ENCODE measurements at regions not wholly inside any gene's neighbourhood (a gene's known extent, or its start where the extent isn't known, plus 50 kb on each side); places are given as distances from the start of the nearest gene placed in this dataset.
A peak's percentile ranks its signal among the peaks of the same experiment; 100 is the strongest.

- POLR2A ChIA-PET, result no interaction called here
- Histone ChIP-seq H2AFZ (ENCODE audit: low read depth) (peak overlapping the region; percentile 79), H4K20me1 (ENCODE audit: insufficient read depth) (no peaks in the 10 kb centered on the region), H3K36me3 (replicated peaks in 1 of 2; ENCODE audit: control insufficient read depth in 1 of 2, insufficient read depth in 2 of 2, low read length in 1 of 2) (no peaks in the 10 kb centered on the region), H3F3A (replicated peaks; ENCODE audit: insufficient read depth) (peaks cover 45% of the 10 kb centered on the region), H3K9me2 (no peaks in the 10 kb centered on the region), H3K9me3 (no peaks in the 10 kb centered on the region), H3K4me3 (ENCODE audit: low read depth in 2 of 2, low read length in 1 of 2) (no peak overlapping the region), H3K79me2 (ENCODE audit: insufficient read depth) (no peaks in the 10 kb centered on the region), H3K27ac (ENCODE audit: low read depth in 2 of 2, low read length in 1 of 2) (peak overlapping the region in 1 of 2 experiments; percentile 98; a peak in 2 of 4 replicates), H3K4me2 (0 out of 2 replicates have a peak overlapping the region, but pooled peaks have one; percentile 18), H3K4me1 (ENCODE audit: control insufficient read depth in 1 of 2, insufficient read depth in 2 of 2, low read depth in 1 of 2, low read length in 1 of 2) (peaks cover 0 to 36% of the 10 kb centered on the region in 2 experiments), H3K9ac (peak overlapping the region; percentile 16; the same call in 1 of the 2 replicates), H3K27me3 (ENCODE audit: insufficient read depth) (no peaks in the 10 kb centered on the region)
- TF ChIP-seq YY1 (IDR thresholded peaks at IDR 0.05; ENCODE audit: low read depth) (peak; percentile 68; the same call in 1 of the 2 replicates), MAX (IDR thresholded peaks at IDR 0.05; ENCODE audit: low read depth) (peak; percentile 60), PBX3 (IDR thresholded peaks at IDR 0.05) (peak; percentile 37; the same call in 1 of the 2 replicates), TCF12 (IDR thresholded peaks at IDR 0.05) (no peak; the same call in 1 of the 2 replicates)
- TF ChIP-seq, protein P1, sequence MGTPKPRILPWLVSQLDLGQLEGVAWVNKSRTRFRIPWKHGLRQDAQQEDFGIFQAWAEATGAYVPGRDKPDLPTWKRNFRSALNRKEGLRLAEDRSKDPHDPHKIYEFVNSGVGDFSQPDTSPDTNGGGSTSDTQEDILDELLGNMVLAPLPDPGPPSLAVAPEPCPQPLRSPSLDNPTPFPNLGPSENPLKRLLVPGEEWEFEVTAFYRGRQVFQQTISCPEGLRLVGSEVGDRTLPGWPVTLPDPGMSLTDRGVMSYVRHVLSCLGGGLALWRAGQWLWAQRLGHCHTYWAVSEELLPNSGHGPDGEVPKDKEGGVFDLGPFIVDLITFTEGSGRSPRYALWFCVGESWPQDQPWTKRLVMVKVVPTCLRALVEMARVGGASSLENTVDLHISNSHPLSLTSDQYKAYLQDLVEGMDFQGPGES (IDR thresholded peaks at IDR 0.05; ENCODE audit: low read depth, low read length), result no peak
- CTCF ChIA-PET, result no interaction called here
- DNase-seq, result no peak
- WGBS (ENCODE audit: low lambda C conversion rate), result 56% methylated on average over 4 of the region's 5 CpGs
Observed at GRCh38 chr2:172285010-172285621, 142.3 kb upstream of the ITGA6 start.

- Histone ChIP-seq H3K4me2 (no peak overlapping the region), H3F3A (replicated peaks; ENCODE audit: insufficient read depth) (peaks cover 42% of the 10 kb centered on the region), H3K9ac (no peak overlapping the region), H4K20me1 (ENCODE audit: insufficient read depth) (no peaks in the 10 kb centered on the region), H3K9me3 (no peaks in the 10 kb centered on the region), H2AFZ (ENCODE audit: low read depth) (peak overlapping the region; percentile 79; the same call in 1 of the 2 replicates), H3K79me2 (ENCODE audit: insufficient read depth) (no peaks in the 10 kb centered on the region), H3K4me1 (ENCODE audit: control insufficient read depth in 1 of 2, insufficient read depth in 2 of 2, low read depth in 1 of 2, low read length in 1 of 2) (peaks cover 0 to 36% of the 10 kb centered on the region in 2 experiments), H3K27me3 (ENCODE audit: insufficient read depth) (no peaks in the 10 kb centered on the region), H3K4me3 (ENCODE audit: low read depth in 2 of 2, low read length in 1 of 2) (no peak overlapping the region), H3K27ac (ENCODE audit: low read depth in 2 of 2, low read length in 1 of 2) (peak overlapping the region in 1 of 2 experiments; percentile 98; a peak in 1 of 4 replicates), H3K36me3 (replicated peaks in 1 of 2; ENCODE audit: control insufficient read depth in 1 of 2, insufficient read depth in 2 of 2, low read length in 1 of 2) (no peaks in the 10 kb centered on the region), H3K9me2 (0 out of 2 replicates have a peak, but pooled peaks cover 2% of the 10 kb centered on the region)
- DNase-seq, result no peak
- WGBS (ENCODE audit: low lambda C conversion rate), result 88% methylated on average over 9 of the region's 9 CpGs
- POLR2A ChIA-PET, result no interaction called here
- CTCF ChIA-PET, result no interaction called here
- TF ChIP-seq GABPA (IDR thresholded peaks at IDR 0.05; ENCODE audit: low read depth), result no peak
- no peak for TF ChIP-seq RCOR1 (IDR thresholded peaks at IDR 0.05; ENCODE audit: low read length)
- no peak for TF ChIP-seq MXI1 (IDR thresholded peaks at IDR 0.05; ENCODE audit: low read depth, low read length)
- no peak for TF ChIP-seq RAD21 (IDR thresholded peaks at IDR 0.05; ENCODE audit: low read length)
- no peak for TF ChIP-seq EP300 (IDR thresholded peaks at IDR 0.05; ENCODE audit: borderline replicate concordance in 1 of 2, low read depth in 1 of 2, low read length in 1 of 2)
- TF ChIP-seq CTCF (IDR thresholded peaks at IDR 0.05), result no peak
- no peak for TF ChIP-seq PBX3 (IDR thresholded peaks at IDR 0.05)
- no peak for TF ChIP-seq GATA2 (CRISPR knock-in tag; IDR thresholded peaks at IDR 0.05)
- TF ChIP-seq NRF1 (IDR thresholded peaks at IDR 0.05; ENCODE audit: low read depth, low read length), result no peak
- no peak for TF ChIP-seq TAF1 (IDR thresholded peaks at IDR 0.05; ENCODE audit: borderline replicate concordance, low read depth, low read length)
- no peak for TF ChIP-seq SMC3 (IDR thresholded peaks at IDR 0.05; ENCODE audit: low read depth, low read length)
- no peak for TF ChIP-seq SIN3A (IDR thresholded peaks at IDR 0.05; ENCODE audit: borderline replicate concordance, low read depth, low read length)
- no peak for TF ChIP-seq NFIC (IDR thresholded peaks at IDR 0.05; ENCODE audit: borderline replicate concordance)
- no peak for TF ChIP-seq YY1 (IDR thresholded peaks at IDR 0.05; ENCODE audit: low read depth)
Observed at GRCh38 chr2:172285760-172286159, 141.6 kb upstream of the ITGA6 start.
